HUDEP-2 (cell line): ENCODE measurements at regions not wholly inside any gene's neighbourhood (a gene's known extent, or its start where the extent isn't known, plus 50 kb on each side); places are given as distances from the start of the nearest gene placed in this dataset.
"Not testable (repeated sequence)": the region's sequence is repeated elsewhere in the genome, so short reads cannot be mapped to it uniquely, and the experiment has no call there.

Source experiments
- DNase-seq, 76 experiments: peaks; one replicate each; lab custom pipeline; 2025; ENCODE audit not compliant: unreplicated experiment in 76 of 76; lab: John Stamatoyannopoulos, UW

GRCh38 chr17:15802917-15803316 lies 70.8 kb downstream of the TBC1D26 start:
- DNase-seq: not testable (repeated sequence)

GRCh38 chr17:15806825-15807224 lies 74.7 kb downstream of the TBC1D26 start:
- not testable (repeated sequence) for DNase-seq

GRCh38 chr17:15813388-15813787 lies 81.3 kb downstream of the TBC1D26 start:
- DNase-seq: not testable (repeated sequence)

GRCh38 chr17:15814003-15814402 lies 81.9 kb downstream of the TBC1D26 start:
- not testable (repeated sequence) for DNase-seq

- DNase-seq: not testable (repeated sequence)
These were observed 85.8 kb downstream of the TBC1D26 start for GRCh38 chr17:15817861-15818260.

GRCh38 chr17:15822280-15822679 lies 90.2 kb downstream of the TBC1D26 start:
- DNase-seq: not testable (repeated sequence)

GRCh38 chr17:15828727-15829314 lies 96.7 kb downstream of the TBC1D26 start:
- DNase-seq: peak in 63 of 76 experiments; percentile 3 to 74 (median 52)

GRCh38 chr17:15830221-15830620 lies 98.1 kb downstream of the TBC1D26 start:
- DNase-seq: not testable (repeated sequence)

- DNase-seq: not testable (repeated sequence)
These were observed 99.1 kb downstream of the TBC1D26 start for GRCh38 chr17:15831182-15831581.

GRCh38 chr17:15832921-15833480 lies 100.9 kb downstream of the TBC1D26 start:
- DNase-seq: not testable (repeated sequence)

GRCh38 chr17:15833890-15834289 lies 101.8 kb downstream of the TBC1D26 start:
- DNase-seq: not testable (repeated sequence)

GRCh38 chr17:15835481-15835880 lies 103.4 kb downstream of the TBC1D26 start:
- not testable (repeated sequence) for DNase-seq

- DNase-seq: not testable (repeated sequence)
These were observed 104.3 kb downstream of the TBC1D26 start for GRCh38 chr17:15836249-15836982.

GRCh38 chr17:15836991-15837390 lies 104.9 kb downstream of the TBC1D26 start:
- DNase-seq: not testable (repeated sequence)

GRCh38 chr17:15847447-15848229 lies 97.3 kb upstream of the ADORA2B start:
- not testable (repeated sequence) for DNase-seq

GRCh38 chr17:15849054-15849453 lies 95.9 kb upstream of the ADORA2B start:
- peak in 55 of 76 experiments; percentile 3 to 67 (median 25) for DNase-seq

- DNase-seq: not testable (repeated sequence)
These were observed 94.9 kb upstream of the ADORA2B start for GRCh38 chr17:15850071-15850470.

- DNase-seq: not testable (repeated sequence)
These were observed 94.2 kb upstream of the ADORA2B start for GRCh38 chr17:15850687-15851086.

- not testable (repeated sequence) for DNase-seq
These were observed 92.1 kb upstream of the ADORA2B start for GRCh38 chr17:15852863-15853262.

GRCh38 chr17:15856191-15856590 lies 88.7 kb upstream of the ADORA2B start:
- not testable (repeated sequence) for DNase-seq

- DNase-seq: not testable (repeated sequence)
These were observed 88.2 kb upstream of the ADORA2B start for GRCh38 chr17:15856745-15857144.
